Endothelial cell of umbilical vein (primary cell): ENCODE measurements at regions not wholly inside any gene's neighbourhood (a gene's known extent, or its start where the extent isn't known, plus 50 kb on each side); places are given as distances from the start of the nearest gene placed in this dataset.

Experiments used
- BruUV-seq: library from RNA; stranded (reverse); fragments of 400-500 nt; replicated peaks from 2 replicates; lab custom pipeline; 2021; lab: Mats Ljungman, UMichigan
- CTCF ChIA-PET: fragments of 300-600, 350-600 bp; sonication (Branson Sonifier 250); formaldehyde crosslinking; loops from one replicate; lab custom pipeline; 2021; ENCODE audit warnings: antibody characterized with exemption, inconsistent platforms; lab: Charles Lee
- POLR2A ChIA-PET: fragments of 300-600, 350-600 bp; sonication (Branson Sonifier 250); formaldehyde crosslinking; loops from one replicate; lab custom pipeline; 2021; ENCODE audit warnings: antibody characterized with exemption, inconsistent platforms; lab: Charles Lee
- DNase-seq: peaks from one replicate; pipeline ENCODE4 v3.0.0-alpha.2; 2011; ENCODE audit warnings: low read depth, low spot score
- FAIRE-seq: peaks from 2 replicates; lab custom pipeline; 2011; peaks lifted over from hg19 to GRCh38; lab: Jason Lieb, UNC
- H2AFZ ChIP-seq: 2 replicates; pipeline ENCODE4 v1.6.0; 2012; ENCODE audit warnings: low read depth, low read length, control low read depth, inconsistent platforms
- H3K27ac ChIP-seq: 2 replicates; pipeline ENCODE4 v1.5.1; 2011; ENCODE audit warnings: low read depth, mild to moderate bottlenecking, control low read depth, low read length, moderate library complexity; ENCODE audit not compliant: insufficient read depth
- H3K27me3 ChIP-seq, 2 experiments: 2 replicates each; pipeline versions ENCODE4 v1.6.0 to v1.6.1; 2011; ENCODE audit warnings: low read length in 2 of 2, mixed read lengths in 1 of 2; ENCODE audit not compliant: control insufficient read depth in 2 of 2, insufficient read depth in 2 of 2
- H3K36me3 ChIP-seq, 2 experiments: 2 replicates in 1 of 2; 3 replicates in 1 of 2; pipeline ENCODE4 v1.5.1; 2011; ENCODE audit warnings: low read length in 2 of 2, mild to moderate bottlenecking in 1 of 2, moderate library complexity in 1 of 2; ENCODE audit not compliant: control insufficient read depth in 2 of 2, insufficient read depth in 2 of 2; ENCODE audit errors: extremely low read depth in 1 of 2
- H3K4me1 ChIP-seq: 3 replicates; pipeline ENCODE4 v1.5.1; 2011; ENCODE audit warnings: mild to moderate bottlenecking, low read length; ENCODE audit not compliant: control insufficient read depth, insufficient read depth; ENCODE audit errors: extremely low read depth
- H3K4me2 ChIP-seq: 2 replicates; pipeline ENCODE4 v1.6.1; 2011; ENCODE audit warnings: low read length, control low read depth, mixed read lengths; ENCODE audit not compliant: insufficient read depth
- H3K4me3 ChIP-seq, 3 experiments: fragments of 200-600 bp in 1 of 3; sonication (generic), shearing (Covaris generic) in 1 of 3; replicated peaks in 1 of 3; 2 replicates each; pipeline ENCODE4 v1.5.1; 2011 to 2016; ENCODE audit warnings: control low read depth in 3 of 3, low read length in 3 of 3, mild to moderate bottlenecking in 2 of 3, inconsistent platforms in 1 of 3, low read depth in 1 of 3, moderate library complexity in 1 of 3; ENCODE audit not compliant: insufficient read depth in 1 of 3
- H3K79me2 ChIP-seq: 2 replicates; pipeline ENCODE4 v1.6.0; 2012; ENCODE audit warnings: low read length, inconsistent platforms; ENCODE audit not compliant: control insufficient read depth, insufficient read depth
- H3K9ac ChIP-seq: replicated peaks from 2 replicates; pipeline ENCODE3; 2011; ENCODE audit warnings: low read length, control low read depth; ENCODE audit not compliant: insufficient read depth; ENCODE audit errors: extremely low read depth
- H3K9me1 ChIP-seq: replicated peaks from 3 replicates; pipeline ENCODE4 v1.6.0; 2011; ENCODE audit warnings: mild to moderate bottlenecking, low read length; ENCODE audit not compliant: control insufficient read depth, insufficient read depth; ENCODE audit errors: extremely low read depth
- H3K9me3 ChIP-seq: replicated peaks from 2 replicates; pipeline ENCODE4 v1.5.1; 2012; ENCODE audit warnings: low read length, inconsistent platforms; ENCODE audit not compliant: control insufficient read depth, insufficient read depth
- H4K20me1 ChIP-seq: replicated peaks from 2 replicates; pipeline ENCODE3; 2011; ENCODE audit warnings: mild to moderate bottlenecking, low read length; ENCODE audit not compliant: control insufficient read depth, insufficient read depth; ENCODE audit errors: extremely low read depth
- CTCF ChIP-seq, 2 donors: IDR thresholded peaks; 1 replicate in 1 of 2; 2 replicates in 1 of 2; pipeline ENCODE4 v1.5.1; 2011; ENCODE audit warnings: low read length in 2 of 2, mild to moderate bottlenecking in 2 of 2, moderate library complexity in 2 of 2, control low read depth in 1 of 2, inconsistent platforms in 1 of 2, low read depth in 1 of 2; ENCODE audit not compliant: insufficient read depth in 1 of 2; ENCODE audit errors: extremely low read depth in 1 of 2
- EZH2 ChIP-seq: IDR thresholded peaks from 2 replicates; pipeline ENCODE4 v1.6.1; 2012; ENCODE audit warnings: borderline replicate concordance, low read depth, mild to moderate bottlenecking, moderate library complexity, low read length, inconsistent platforms; ENCODE audit not compliant: severe bottlenecking
- FOS ChIP-seq: IDR thresholded peaks from 2 replicates; pipeline ENCODE4 v1.6.1; 2011; ENCODE audit warnings: mild to moderate bottlenecking, low read length, moderate library complexity, borderline replicate concordance; ENCODE audit not compliant: insufficient read depth
- GATA2 ChIP-seq: IDR thresholded peaks from 2 replicates; pipeline ENCODE4 v1.7.0; 2011; ENCODE audit warnings: low read depth, mild to moderate bottlenecking, moderate library complexity, mixed read lengths, low read length; ENCODE audit not compliant: insufficient read length, insufficient read depth
- JUN ChIP-seq: IDR thresholded peaks from 2 replicates; pipeline ENCODE4 v1.6.1; 2011; ENCODE audit warnings: borderline replicate concordance, low read depth; ENCODE audit not compliant: insufficient read length, insufficient read depth
- MAX ChIP-seq: IDR thresholded peaks from 2 replicates; pipeline ENCODE4 v1.6.1; 2011; ENCODE audit not compliant: insufficient read depth, insufficient read length
- MYC ChIP-seq: IDR thresholded peaks from one replicate; pipeline ENCODE4 v1.6.1; 2011; ENCODE audit warnings: mild to moderate bottlenecking, low read depth, low read length
- POLR2A ChIP-seq: IDR thresholded peaks from 2 replicates; pipeline ENCODE4 v1.6.1; 2012; ENCODE audit warnings: low read depth, mild to moderate bottlenecking, control low read depth, low read length
- POLR2AphosphoS5 ChIP-seq: IDR thresholded peaks from 2 replicates; pipeline ENCODE4 v1.6.1; 2012; ENCODE audit warnings: low read depth, mild to moderate bottlenecking, control low read depth, low read length, moderate library complexity; ENCODE audit not compliant: insufficient read depth
- dilution Hi-C: fragments of 300-500 bp; cut with MboI; formaldehyde crosslinking; loops from one replicate; pipeline ENCODE4 v1.15.0; 2019; ENCODE audit warnings: low sequenced_read_pairs; ENCODE audit not compliant: extremely low pct_ligation_motif_present
- intact Hi-C: fragments of 100-400 bp; cut with micrococcal nuclease; formaldehyde crosslinking; loops from one replicate; pipeline ENCODE4 v1.10.0; 2022

- intact Hi-C loops, result no loop called here
- H3K79me2 ChIP-seq, result no peaks in the 10 kb centered on the region
- H3K9me3 ChIP-seq, result no peaks in the 10 kb centered on the region
- H2AFZ ChIP-seq, result no peak overlapping the region
- H3K4me2 ChIP-seq, result no peak overlapping the region
- CTCF ChIA-PET, result no interaction called here
- BruUV-seq, result no TSS peak
- dilution Hi-C loops, result no loop called here
- POLR2A ChIA-PET, result no interaction called here
- H3K4me3 ChIP-seq, result no peak overlapping the region
- H3K36me3 ChIP-seq, result no peaks in the 10 kb centered on the region
- DNase-seq (no peak), FAIRE-seq (no peak)
- H3K27ac ChIP-seq, result no peak overlapping the region
- no peaks in the 10 kb centered on the region for H3K4me1 ChIP-seq
- no peak overlapping the region for H3K9ac ChIP-seq
- no peaks in the 10 kb centered on the region for H3K9me1 ChIP-seq
- no peaks in the 10 kb centered on the region for H3K27me3 ChIP-seq
- TF ChIP-seq GATA2 (no peak), JUN (no peak), MYC (no peak), MAX (no peak), EZH2 (no peak), CTCF (IDR thresholded peaks at IDR 0.05; ENCODE audit: extremely low read depth in 1 of 2, insufficient read depth in 1 of 2, low read depth in 1 of 2, low read length in 2 of 2) (no peak), POLR2AphosphoS5 (no peak), FOS (no peak), POLR2A (no peak)
- no peaks in the 10 kb centered on the region for H4K20me1 ChIP-seq
Measured at GRCh38 chr1:209387271-209387968, 196.1 kb upstream of the CAMK1G start.
